B cell (primary cell): ENCODE measurements at regions not wholly inside any gene's neighbourhood (a gene's known extent, or its start where the extent isn't known, plus 50 kb on each side); places are given as distances from the start of the nearest gene placed in this dataset.

Source experiments
- ATAC-seq: fragments of 200-7000 bp; cut with Tn5 transposase; one replicate; pipeline ENCODE4 v1.10.0; 2021; ENCODE audit warnings: low read depth, mild to moderate bottlenecking, moderate number of reproducible peaks, moderate library complexity
- CTCF ChIA-PET: fragments of 350-600 bp; sonication (Branson Sonifier 250); formaldehyde crosslinking; loops from one replicate; lab custom pipeline; 2021; ENCODE audit warnings: antibody characterized with exemption, inconsistent platforms; lab: Charles Lee
- POLR2A ChIA-PET: fragments of 350-600 bp; sonication (Branson Sonifier 250); formaldehyde crosslinking; loops from one replicate; lab custom pipeline; 2021; ENCODE audit warnings: antibody characterized with exemption; lab: Charles Lee
- DNase-seq: peaks from one replicate; pipeline ENCODE4 v3.0.0; 2013
- H2AFZ ChIP-seq: 2 replicates; pipeline ENCODE4 v1.6.1; 2012; ENCODE audit warnings: mild to moderate bottlenecking, low read depth, low read length; ENCODE audit not compliant: insufficient read depth, poor library complexity, severe bottlenecking
- H3K27ac ChIP-seq, 2 donors: 1 replicate in 1 of 2; 2 replicates in 1 of 2; pipeline ENCODE4 v1.5.1; 2012 to 2013; ENCODE audit warnings: low read length in 2 of 2, mild to moderate bottlenecking in 2 of 2, moderate library complexity in 1 of 2
- H3K27me3 ChIP-seq, 4 experiments: fragments of 200-600 bp in 1 of 4; sonication (generic) in 1 of 4; replicated peaks in 1 of 4; 1 replicate in 2 of 4; 2 replicates in 2 of 4; pipeline versions ENCODE4 v1.6.1 to v1.7.0; 2013 to 2016; ENCODE audit warnings: low read length in 3 of 4, mild to moderate bottlenecking in 2 of 4, mixed read lengths in 1 of 4, moderate library complexity in 1 of 4; ENCODE audit not compliant: insufficient read depth in 4 of 4, control insufficient read depth in 3 of 4; ENCODE audit errors: control extremely low read depth in 1 of 4
- H3K36me3 ChIP-seq, 2 experiments: replicated peaks in 1 of 2; 1 replicate in 1 of 2; 2 replicates in 1 of 2; pipeline versions ENCODE4 v1.6.1 to v1.7.1; 2013; ENCODE audit warnings: low read length in 1 of 2; ENCODE audit not compliant: insufficient read depth in 2 of 2, control insufficient read depth in 1 of 2; ENCODE audit errors: control extremely low read depth in 1 of 2, extremely low read depth in 1 of 2
- H3K4me1 ChIP-seq, 2 donors: fragments of 200-600 bp in 1 of 2; sonication (generic) in 1 of 2; 1 replicate in 1 of 2; 2 replicates in 1 of 2; pipeline versions ENCODE4 v1.5.1 to v1.6.1; 2013 to 2017; ENCODE audit warnings: low read length in 2 of 2; ENCODE audit not compliant: control insufficient read depth in 2 of 2, insufficient read depth in 2 of 2
- H3K4me2 ChIP-seq: replicated peaks from 2 replicates; pipeline ENCODE3; 2012; ENCODE audit warnings: mild to moderate bottlenecking, low read depth, low read length; ENCODE audit not compliant: poor library complexity, severe bottlenecking
- H3K4me3 ChIP-seq, 5 experiments: fragments of 200-600 bp in 1 of 5; sonication (generic) in 1 of 5; 1 replicate in 3 of 5; 2 replicates in 2 of 5; pipeline versions ENCODE4 v1.5.1 to v1.7.0; 2011 to 2016; ENCODE audit warnings: low read length in 4 of 5, mild to moderate bottlenecking in 4 of 5, low read depth in 2 of 5, control low read depth in 1 of 5, moderate library complexity in 1 of 5; ENCODE audit not compliant: insufficient read depth in 1 of 5; ENCODE audit errors: control extremely low read depth in 1 of 5, extremely low read depth in 1 of 5
- H3K79me2 ChIP-seq: fragments of 200-600 bp; sonication (generic); one replicate; pipeline ENCODE4 v1.6.0; 2016; ENCODE audit warnings: low read length; ENCODE audit not compliant: control insufficient read depth, insufficient read depth
- H3K9ac ChIP-seq: fragments of 200-600 bp; sonication (generic); 2 replicates; pipeline ENCODE4 v1.6.1; 2017; ENCODE audit warnings: mild to moderate bottlenecking, low read length, moderate library complexity
- H3K9me3 ChIP-seq, 3 donors: one replicate each; pipeline versions ENCODE4 v1.6.1 to v1.7.1; 2013; ENCODE audit warnings: low read length in 2 of 3; ENCODE audit not compliant: control insufficient read depth in 2 of 3, insufficient read depth in 1 of 3; ENCODE audit errors: control extremely low read depth in 1 of 3
- H4K20me1 ChIP-seq: 2 replicates; pipeline ENCODE4 v1.6.0; 2012; ENCODE audit warnings: mild to moderate bottlenecking, low read length; ENCODE audit not compliant: insufficient read depth, control insufficient read depth, poor library complexity, severe bottlenecking
- H3K27ac Mint-ChIP-seq: one replicate; pipeline ENCODE4 v1.8.0; 2021; ENCODE audit warnings: mixed read lengths
- H3K27me3 Mint-ChIP-seq: one replicate; pipeline ENCODE4 v1.8.0; 2021; ENCODE audit warnings: mixed read lengths
- H3K4me1 Mint-ChIP-seq: one replicate; pipeline ENCODE4 v1.8.0; 2021; ENCODE audit warnings: mixed read lengths
- H3K4me3 Mint-ChIP-seq: one replicate; pipeline ENCODE4 v1.8.0; 2021; ENCODE audit warnings: mixed read lengths
- H3K9me3 Mint-ChIP-seq: one replicate; pipeline ENCODE4 v1.8.0; 2022; ENCODE audit warnings: mixed read lengths; ENCODE audit not compliant: insufficient read depth
- EZH2 ChIP-seq: IDR thresholded peaks from 2 replicates; pipeline ENCODE4 v1.6.1; 2012; ENCODE audit warnings: borderline replicate concordance, low read depth, mild to moderate bottlenecking, moderate library complexity, low read length; ENCODE audit not compliant: insufficient read depth, poor library complexity, severe bottlenecking
- WGBS: methylation state at CpG from one replicate; pipeline ENCODE4 v1.1.5; 2013; ENCODE audit warnings: missing lambda C conversion rate; ENCODE audit not compliant: insufficient coverage; 5-methylcytosine and 5-hydroxymethylcytosine counted together
- intact Hi-C: fragments of 100-400 bp; cut with micrococcal nuclease; formaldehyde crosslinking; loops from one replicate; pipeline ENCODE4 v1.10.0; 2022
- TF ChIP-seq, protein P1 (sequence below): fragments of 200-600 bp; IDR thresholded peaks from one replicate; pipeline ENCODE4 v1.8.0; 2022; ENCODE audit warnings: antibody characterized with exemption, mild to moderate bottlenecking

DNA sequence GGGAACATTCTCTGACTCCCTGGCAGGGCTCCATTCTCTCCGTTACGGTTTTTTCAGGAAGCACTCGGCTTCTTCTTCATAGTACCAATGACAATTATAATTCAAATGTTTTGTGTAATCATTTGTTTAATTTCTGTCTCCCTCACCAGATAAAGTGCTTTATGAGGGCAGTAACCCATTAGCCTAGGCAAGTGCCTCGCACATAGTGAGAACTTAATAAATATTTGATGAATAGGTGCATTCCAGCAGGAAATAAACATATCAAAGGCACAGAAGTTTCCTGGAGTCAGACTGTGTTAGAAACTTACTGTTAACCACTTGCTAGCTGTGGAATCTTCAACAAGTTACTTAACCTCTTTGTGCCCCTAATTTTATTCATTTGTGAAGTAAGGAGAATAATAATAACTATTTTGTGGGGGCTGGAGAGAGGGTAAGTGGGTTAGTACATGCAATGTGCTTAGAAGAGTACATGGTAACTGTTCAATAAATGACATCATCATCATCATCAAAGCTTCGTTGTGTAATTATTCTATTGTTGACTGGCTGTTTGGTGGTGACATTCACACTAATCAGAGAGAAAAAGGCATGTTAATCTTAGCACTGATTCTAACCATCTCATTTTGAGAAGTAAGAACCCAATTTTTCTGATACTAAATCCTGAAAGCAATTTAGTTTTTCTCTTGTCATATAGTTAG lies 352.3 kb downstream of the INSIG2 start:
- DNase-seq = no peak
- Histone ChIP-seq H3K36me3 (no peaks in the 10 kb centered on the region), H3K9me3 (peaks cover 0 to 3% (median 0%) of the 10 kb centered on the region in 3 donors), H3K79me2 (no peaks in the 10 kb centered on the region), H3K4me1 (no peaks in the 10 kb centered on the region), H3K9ac (no peak overlapping the region), H2AFZ (no peak overlapping the region), H3K27ac (no peak overlapping the region), H3K27me3 (no peaks in the 10 kb centered on the region), H3K4me2 (no peak overlapping the region), H3K4me3 (no peak overlapping the region), H4K20me1 (no peaks in the 10 kb centered on the region)
- no peaks in the 10 kb centered on the region for H3K4me1 Mint-ChIP-seq
- H3K9me3 Mint-ChIP-seq = no peaks in the 10 kb centered on the region
- H3K27me3 Mint-ChIP-seq = no peaks in the 10 kb centered on the region
- ATAC-seq = no peak
- intact Hi-C loops = no loop called here
- ChIA-PET CTCF (no interaction called here), POLR2A (no interaction called here)
- no peak overlapping the region for H3K4me3 Mint-ChIP-seq
- H3K27ac Mint-ChIP-seq = no peak overlapping the region
- 60% methylated on average over 1 of the region's 5 CpGs for WGBS
- TF ChIP-seq EZH2 = no peak

DNA sequence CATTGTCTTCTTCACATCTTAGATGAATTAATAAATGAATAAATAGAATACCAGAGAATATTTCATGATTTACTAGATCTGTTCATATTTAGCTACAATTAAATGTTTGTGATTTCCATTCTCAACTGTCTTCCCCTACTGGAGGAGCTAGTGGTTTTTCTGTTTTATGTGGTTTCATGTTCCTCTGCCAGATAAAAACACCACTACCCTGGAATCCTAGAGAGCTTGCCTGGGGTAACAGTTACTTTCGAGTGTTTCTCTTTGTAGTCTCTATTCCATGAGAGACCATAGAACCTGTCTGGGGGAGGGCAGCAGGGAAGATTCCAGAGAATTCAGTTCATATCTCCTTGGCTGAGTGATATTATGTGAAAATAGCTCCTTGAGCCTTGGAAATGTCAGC lies 349.2 kb downstream of the INSIG2 start:
- ATAC-seq (no peak), DNase-seq (no peak)
- Histone ChIP-seq H3K4me3 (no peak overlapping the region), H3K4me2 (no peak overlapping the region), H3K9me3 (peaks cover 0 to 6% (median 0%) of the 10 kb centered on the region in 3 donors), H3K27ac (no peak overlapping the region), H3K9ac (no peak overlapping the region), H3K36me3 (no peaks in the 10 kb centered on the region), H2AFZ (no peak overlapping the region), H3K4me1 (no peaks in the 10 kb centered on the region), H3K27me3 (no peaks in the 10 kb centered on the region), H4K20me1 (no peaks in the 10 kb centered on the region), H3K79me2 (no peaks in the 10 kb centered on the region)
- no CpG with 5 or more reads among the region's 1 CpG for whole genome bisulfite sequencing
- Mint-ChIP-seq H3K4me3 (no peak overlapping the region), H3K27ac (no peak overlapping the region), H3K9me3 (no peaks in the 10 kb centered on the region), H3K27me3 (no peaks in the 10 kb centered on the region), H3K4me1 (no peaks in the 10 kb centered on the region)
- TF ChIP-seq, protein P1, sequence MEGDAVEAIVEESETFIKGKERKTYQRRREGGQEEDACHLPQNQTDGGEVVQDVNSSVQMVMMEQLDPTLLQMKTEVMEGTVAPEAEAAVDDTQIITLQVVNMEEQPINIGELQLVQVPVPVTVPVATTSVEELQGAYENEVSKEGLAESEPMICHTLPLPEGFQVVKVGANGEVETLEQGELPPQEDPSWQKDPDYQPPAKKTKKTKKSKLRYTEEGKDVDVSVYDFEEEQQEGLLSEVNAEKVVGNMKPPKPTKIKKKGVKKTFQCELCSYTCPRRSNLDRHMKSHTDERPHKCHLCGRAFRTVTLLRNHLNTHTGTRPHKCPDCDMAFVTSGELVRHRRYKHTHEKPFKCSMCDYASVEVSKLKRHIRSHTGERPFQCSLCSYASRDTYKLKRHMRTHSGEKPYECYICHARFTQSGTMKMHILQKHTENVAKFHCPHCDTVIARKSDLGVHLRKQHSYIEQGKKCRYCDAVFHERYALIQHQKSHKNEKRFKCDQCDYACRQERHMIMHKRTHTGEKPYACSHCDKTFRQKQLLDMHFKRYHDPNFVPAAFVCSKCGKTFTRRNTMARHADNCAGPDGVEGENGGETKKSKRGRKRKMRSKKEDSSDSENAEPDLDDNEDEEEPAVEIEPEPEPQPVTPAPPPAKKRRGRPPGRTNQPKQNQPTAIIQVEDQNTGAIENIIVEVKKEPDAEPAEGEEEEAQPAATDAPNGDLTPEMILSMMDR = no peak
- no peak for TF ChIP-seq EZH2
- intact Hi-C loops = no loop called here
- ChIA-PET CTCF (no interaction called here), POLR2A (no interaction called here)
